K562 (cell line): ENCODE measurements at regions not wholly inside any gene's neighbourhood (a gene's known extent, or its start where the extent isn't known, plus 50 kb on each side); places are given as distances from the start of the nearest gene placed in this dataset.
A peak's percentile ranks its signal among the peaks of the same experiment; 100 is the strongest.

Source experiments
- ATAC-seq: fragments of 200-7000 bp; cut with Tn5 transposase; 3 replicates; pipeline ENCODE4 v1.9.1; 2020; ENCODE audit warnings: moderate library complexity
- BruUV-seq: library from RNA; stranded (reverse); fragments of 400-500 nt; replicated peaks from 2 replicates; lab custom pipeline; 2021; lab: Mats Ljungman, UMichigan
- CTCF ChIA-PET: fragments of 300-600 bp; formaldehyde crosslinking; extraction: SDS; loops from one replicate; lab custom pipeline; 2021; ENCODE audit warnings: low intra/inter-chr PET ratio; lab: Yijun Ruan, JAX
- POLR2A ChIA-PET: fragments of 300-600, 350-650 bp; sonication (Branson Sonifier 250); formaldehyde crosslinking; extraction: SDS; loops from one replicate; lab custom pipeline; 2021; ENCODE audit warnings: antibody characterized with exemption, inconsistent platforms; lab: Yijun Ruan, JAX
- DNase-seq, 4 experiments: peaks; one replicate each; pipeline versions ENCODE4 v3.0.0 to v3.0.0-alpha.2; 2011 to 2018; ENCODE audit warnings: low spot score in 3 of 4, mixed read lengths in 3 of 4; ENCODE audit errors: extremely low read depth in 1 of 4
- FAIRE-seq: peaks from 2 replicates; lab custom pipeline; 2011; peaks lifted over from hg19 to GRCh38; lab: Jason Lieb, UNC
- H2AFZ ChIP-seq: 2 replicates; pipeline ENCODE4 v1.6.0; 2011; ENCODE audit warnings: low read depth, low read length, control low read depth, inconsistent platforms
- H3K27ac ChIP-seq: fragments of 200-600 bp; 3 replicates; pipeline ENCODE4 v1.8.0; 2011; ENCODE audit warnings: low read depth, mild to moderate bottlenecking, control low read depth, inconsistent platforms, low read length, moderate library complexity, mixed read lengths; ENCODE audit errors: extremely low read depth
- H3K27me3 ChIP-seq, 2 experiments: fragments of 300-600 bp in 1 of 2; 2 replicates in 1 of 2; 3 replicates in 1 of 2; pipeline versions ENCODE4 v1.6.0 to v1.8.0; 2011; ENCODE audit warnings: inconsistent platforms in 2 of 2, low read length in 2 of 2, mild to moderate bottlenecking in 1 of 2, mixed read lengths in 1 of 2, moderate library complexity in 1 of 2; ENCODE audit not compliant: control insufficient read depth in 2 of 2, insufficient read depth in 2 of 2
- H3K36me3 ChIP-seq: fragments of 300-600 bp; 3 replicates; pipeline ENCODE4 v1.8.0; 2011; ENCODE audit warnings: mild to moderate bottlenecking, low read length, inconsistent platforms; ENCODE audit not compliant: control insufficient read depth, insufficient read depth
- H3K4me1 ChIP-seq, 2 experiments: fragments of 200-600 bp in 1 of 2; replicated peaks in 1 of 2; 2 replicates in 1 of 2; 3 replicates in 1 of 2; pipeline versions ENCODE4 v1.5.1 to v1.8.0; 2011; ENCODE audit warnings: inconsistent platforms in 2 of 2, low read length in 2 of 2, mild to moderate bottlenecking in 1 of 2, mixed read lengths in 1 of 2, moderate library complexity in 1 of 2; ENCODE audit not compliant: control insufficient read depth in 2 of 2, insufficient read depth in 2 of 2
- H3K4me2 ChIP-seq: 2 replicates; pipeline ENCODE4 v1.6.1; 2011; ENCODE audit warnings: low read length, control low read depth, inconsistent platforms, mixed read lengths; ENCODE audit not compliant: insufficient read depth
- H3K4me3 ChIP-seq: fragments of 200-600 bp; sonication (generic), shearing (Covaris generic); 2 replicates; pipeline ENCODE4 v1.5.1; 2016; ENCODE audit warnings: control low read depth, inconsistent platforms
- H3K79me2 ChIP-seq: fragments of 200-600 bp; 3 replicates; pipeline ENCODE4 v1.8.0; 2011; ENCODE audit warnings: low read length, inconsistent platforms; ENCODE audit not compliant: control insufficient read depth, insufficient read depth
- H3K9ac ChIP-seq, 2 experiments: 2 replicates each; pipeline versions ENCODE4 v1.6.0 to v1.6.1; 2011; ENCODE audit warnings: low read depth in 2 of 2, low read length in 2 of 2, control low read depth in 1 of 2, inconsistent platforms in 1 of 2, mild to moderate bottlenecking in 1 of 2, mixed read lengths in 1 of 2; ENCODE audit not compliant: insufficient read depth in 1 of 2
- H3K9me1 ChIP-seq: one replicate; pipeline ENCODE4 v1.6.0; 2011; ENCODE audit warnings: inconsistent platforms, mild to moderate bottlenecking, low read length, moderate library complexity; ENCODE audit not compliant: control insufficient read depth, insufficient read depth
- H3K9me3 ChIP-seq: replicated peaks from 2 replicates; pipeline ENCODE4 v1.5.1; 2011; ENCODE audit warnings: low read depth, low read length, inconsistent platforms; ENCODE audit not compliant: control insufficient read depth, insufficient read depth
- H4K20me1 ChIP-seq: replicated peaks from 2 replicates; pipeline ENCODE4 v1.6.1; 2011; ENCODE audit warnings: low read length, inconsistent platforms, mixed read lengths; ENCODE audit not compliant: control insufficient read depth, insufficient read depth
- ZNF384 ChIP-seq: IDR thresholded peaks from 2 replicates; pipeline ENCODE4 v1.6.1; 2012; ENCODE audit warnings: low read depth, low read length, improper control_type of control experiment
- WGBS: fragments of 100-300 bp; shearing (Covaris generic); methylation state at CpG from one replicate; pipeline ENCODE4 v1.1.6; 2016; ENCODE audit warnings: low coverage, mixed read lengths; ENCODE audit not compliant: insufficient coverage; ENCODE audit errors: missing lambda C conversion rate; 5-methylcytosine and 5-hydroxymethylcytosine counted together
- in situ Hi-C: fragments of 300-500 bp; cut with MboI; formaldehyde crosslinking; loops from 4 replicates; pipeline ENCODE4 v1.15.0; 2018; ENCODE audit warnings: inconsistent platforms, mixed read lengths
- intact Hi-C: fragments of 100-400 bp; cut with micrococcal nuclease; formaldehyde crosslinking; loops from 2 replicates; pipeline ENCODE4 v1.14.2; 2022
- TF ChIP-seq, protein P1 (sequence below), 3 experiments: IDR thresholded peaks in 2 of 3; conservative IDR thresholded peaks in 1 of 3; 2 replicates each; pipeline ENCODE4 v1.5.1; 2011 to 2012; ENCODE audit warnings: low read length in 3 of 3, mild to moderate bottlenecking in 3 of 3, control low read depth in 2 of 3, improper control_type of control experiment in 1 of 3, inconsistent platforms in 1 of 3, low read depth in 1 of 3, mixed read lengths in 1 of 3, moderate library complexity in 1 of 3; ENCODE audit not compliant: insufficient read depth in 2 of 3
- TF ChIP-seq, protein P2 (sequence below): fragments of 250-450 bp; sonication (Bioruptor Pico); IDR thresholded peaks from 2 replicates; pipeline ENCODE4 v1.4.0; 2020; ENCODE audit warnings: mild to moderate bottlenecking, moderate library complexity

DNA sequence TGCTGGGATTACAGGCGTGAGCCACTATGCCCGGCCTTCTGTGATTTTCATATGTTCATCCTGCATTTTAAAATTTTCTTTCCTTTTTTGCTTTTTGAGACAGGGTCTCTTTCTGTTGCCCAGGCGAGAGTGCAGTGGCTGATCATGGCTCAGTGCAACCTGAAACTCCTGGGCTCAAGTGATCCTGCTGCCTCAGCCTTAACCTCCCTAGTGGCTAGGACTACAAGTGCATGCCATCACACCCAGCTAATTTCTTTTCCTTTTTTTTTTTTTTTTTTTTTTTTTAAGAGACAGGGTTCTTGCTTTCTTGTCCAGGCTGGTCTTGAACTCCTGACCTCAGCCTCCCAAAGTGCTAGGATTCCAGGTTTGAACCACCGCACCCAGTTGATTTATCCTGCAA lies 54.1 kb upstream of the WT1 start:
- POLR2A ChIA-PET, result interaction anchor here (0.5 to 0.8 kb wide), 2 partner anchors 15 to 118 kb away, joined by 3 read pairs; no protein-coding TSS in a partner anchor

More for the DNA sequence above, 54.1 kb upstream of the WT1 start:
- in situ Hi-C loops (no loop called here), intact Hi-C loops (no loop called here)
- Histone ChIP-seq H3K4me1 (no peaks in the 10 kb centered on the region; a peak in 1 of 5 replicates), H3K79me2 (no peaks in the 10 kb centered on the region), H3K27ac (no peak overlapping the region), H3K36me3 (no peaks in the 10 kb centered on the region), H3K4me3 (no peak overlapping the region), H4K20me1 (no peaks in the 10 kb centered on the region), H3K4me2 (no peak overlapping the region), H3K9ac (no peak overlapping the region), H3K27me3 (peaks cover 0 to 10% of the 10 kb centered on the region in 2 experiments; a peak in 3 of 5 replicates), H3K9me1 (no peaks in the 10 kb centered on the region), H3K9me3 (no peaks in the 10 kb centered on the region), H2AFZ (no peak overlapping the region)
- ATAC-seq, result peak; percentile 77
- WGBS, result 8% methylated on average over 4 of the region's 4 CpGs
- BruUV-seq, result no TSS peak
- CTCF ChIA-PET, result no interaction called here
- TF ChIP-seq, protein P1, sequence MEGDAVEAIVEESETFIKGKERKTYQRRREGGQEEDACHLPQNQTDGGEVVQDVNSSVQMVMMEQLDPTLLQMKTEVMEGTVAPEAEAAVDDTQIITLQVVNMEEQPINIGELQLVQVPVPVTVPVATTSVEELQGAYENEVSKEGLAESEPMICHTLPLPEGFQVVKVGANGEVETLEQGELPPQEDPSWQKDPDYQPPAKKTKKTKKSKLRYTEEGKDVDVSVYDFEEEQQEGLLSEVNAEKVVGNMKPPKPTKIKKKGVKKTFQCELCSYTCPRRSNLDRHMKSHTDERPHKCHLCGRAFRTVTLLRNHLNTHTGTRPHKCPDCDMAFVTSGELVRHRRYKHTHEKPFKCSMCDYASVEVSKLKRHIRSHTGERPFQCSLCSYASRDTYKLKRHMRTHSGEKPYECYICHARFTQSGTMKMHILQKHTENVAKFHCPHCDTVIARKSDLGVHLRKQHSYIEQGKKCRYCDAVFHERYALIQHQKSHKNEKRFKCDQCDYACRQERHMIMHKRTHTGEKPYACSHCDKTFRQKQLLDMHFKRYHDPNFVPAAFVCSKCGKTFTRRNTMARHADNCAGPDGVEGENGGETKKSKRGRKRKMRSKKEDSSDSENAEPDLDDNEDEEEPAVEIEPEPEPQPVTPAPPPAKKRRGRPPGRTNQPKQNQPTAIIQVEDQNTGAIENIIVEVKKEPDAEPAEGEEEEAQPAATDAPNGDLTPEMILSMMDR (IDR thresholded peaks at IDR 0.05 in 2 of 3, conservative IDR thresholded peaks at IDR 0.05 in 1 of 3; ENCODE audit: insufficient read depth in 2 of 3, low read depth in 1 of 3, low read length in 3 of 3), result 0 out of 6 replicates have a peak, but pooled peaks of 2 of the 3 experiments have one; percentile 4 to 13
- TF ChIP-seq ZNF384, result peak; percentile 73
- TF ChIP-seq, protein P2, sequence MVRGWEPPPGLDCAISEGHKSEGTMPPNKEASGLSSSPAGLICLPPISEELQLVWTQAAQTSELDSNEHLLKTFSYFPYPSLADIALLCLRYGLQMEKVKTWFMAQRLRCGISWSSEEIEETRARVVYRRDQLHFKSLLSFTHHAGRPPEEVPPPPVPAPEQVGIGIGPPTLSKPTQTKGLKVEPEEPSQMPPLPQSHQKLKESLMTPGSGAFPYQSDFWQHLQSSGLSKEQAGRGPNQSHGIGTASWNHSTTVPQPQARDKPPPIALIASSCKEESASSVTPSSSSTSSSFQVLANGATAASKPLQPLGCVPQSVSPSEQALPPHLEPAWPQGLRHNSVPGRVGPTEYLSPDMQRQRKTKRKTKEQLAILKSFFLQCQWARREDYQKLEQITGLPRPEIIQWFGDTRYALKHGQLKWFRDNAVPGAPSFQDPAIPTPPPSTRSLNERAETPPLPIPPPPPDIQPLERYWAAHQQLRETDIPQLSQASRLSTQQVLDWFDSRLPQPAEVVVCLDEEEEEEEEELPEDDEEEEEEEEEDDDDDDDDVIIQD (CRISPR knock-in tag), result no peak
- no peak for FAIRE-seq
- peak in 1 of 4 experiments; percentile 13 for DNase-seq
